HG02938 (cell line): ENCODE measurements at regions not wholly inside any gene's neighbourhood (a gene's known extent, or its start where the extent isn't known, plus 50 kb on each side); places are given as distances from the start of the nearest gene placed in this dataset.

Experiments
- ATAC-seq: cut with Tn5 transposase; IDR thresholded peaks from one replicate; pipeline ENCODE4 v1.9.1; 2021; ENCODE audit warnings: mild to moderate bottlenecking, moderate library complexity; ENCODE audit not compliant: unreplicated experiment

GRCh38 chr3:104519068-104519467 is 847.6 kb upstream of the ALCAM start:
- no peak for ATAC-seq

- no peak for ATAC-seq
Measured at GRCh38 chr3:104519468-104520227, 847.1 kb upstream of the ALCAM start.

DNA sequence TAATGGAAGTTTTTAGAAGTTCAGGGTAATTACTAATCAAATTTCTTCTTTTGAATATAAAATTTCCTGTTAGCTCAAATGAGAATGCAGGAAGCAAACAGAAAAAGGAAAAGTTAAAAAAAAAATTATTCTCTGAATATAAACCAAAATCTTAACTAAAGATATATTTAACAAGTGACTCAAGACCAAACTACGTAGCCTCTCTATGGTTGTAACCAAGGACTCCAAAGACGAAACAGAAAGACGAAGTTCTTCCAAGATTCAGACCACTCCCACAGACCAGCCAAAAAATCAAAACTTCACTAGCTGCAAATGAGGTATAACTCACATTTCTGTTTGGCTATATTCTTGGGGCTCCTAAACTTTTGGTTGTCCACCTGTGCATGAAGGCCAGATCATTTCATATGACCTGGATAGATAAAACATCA is 846.5 kb upstream of the ALCAM start:
- ATAC-seq, result peak; percentile 43

GRCh38 chr3:104521606-104522336 is 844.9 kb upstream of the ALCAM start:
- peak; percentile 55 for ATAC-seq

DNA sequence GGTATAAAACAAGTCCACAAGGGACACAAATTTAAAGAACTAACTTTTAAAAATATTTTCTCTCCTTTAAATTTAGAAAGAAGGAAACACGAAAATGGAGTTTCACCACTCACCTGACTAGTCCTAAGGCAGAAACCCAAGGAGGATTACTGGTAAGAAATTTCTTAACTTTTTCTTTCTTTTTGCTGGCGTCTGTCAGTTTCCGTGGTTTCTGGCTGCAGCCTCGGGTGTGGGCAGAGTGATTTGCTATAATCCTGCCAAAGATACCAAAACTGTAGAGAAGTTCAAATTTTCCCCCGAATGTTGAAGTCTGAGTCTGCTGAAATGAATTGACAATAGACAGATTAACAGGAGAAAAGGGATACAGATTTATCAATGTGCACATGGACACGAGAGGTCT is 843.6 kb upstream of the ALCAM start:
- no peak for ATAC-seq

DNA sequence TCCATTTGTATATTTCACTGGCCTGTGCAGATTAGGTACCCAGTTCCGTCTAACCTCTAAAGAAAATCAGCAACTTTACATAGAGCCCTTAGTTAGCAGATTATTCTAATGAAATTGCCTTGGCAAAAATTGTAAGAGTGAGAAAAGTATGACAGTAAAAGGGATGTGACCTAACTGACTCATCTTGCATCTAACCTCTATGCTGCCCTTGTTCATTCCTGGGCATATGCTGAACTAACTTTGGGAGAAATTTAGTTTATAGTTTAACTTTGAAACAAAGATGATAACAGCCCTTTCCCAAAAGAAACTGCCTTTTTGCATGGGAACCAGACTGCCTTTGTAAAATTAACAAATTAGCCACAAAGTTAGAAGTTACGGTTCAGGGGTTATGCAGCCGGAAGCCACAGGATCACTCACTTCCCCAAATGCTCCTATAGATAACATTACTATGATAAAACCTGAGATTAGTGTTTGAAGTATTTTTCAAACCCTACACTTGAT is 839.8 kb upstream of the ALCAM start:
- peak; percentile 76 for ATAC-seq

GRCh38 chr3:104530934-104531333 is 835.8 kb upstream of the ALCAM start:
- no peak for ATAC-seq

DNA sequence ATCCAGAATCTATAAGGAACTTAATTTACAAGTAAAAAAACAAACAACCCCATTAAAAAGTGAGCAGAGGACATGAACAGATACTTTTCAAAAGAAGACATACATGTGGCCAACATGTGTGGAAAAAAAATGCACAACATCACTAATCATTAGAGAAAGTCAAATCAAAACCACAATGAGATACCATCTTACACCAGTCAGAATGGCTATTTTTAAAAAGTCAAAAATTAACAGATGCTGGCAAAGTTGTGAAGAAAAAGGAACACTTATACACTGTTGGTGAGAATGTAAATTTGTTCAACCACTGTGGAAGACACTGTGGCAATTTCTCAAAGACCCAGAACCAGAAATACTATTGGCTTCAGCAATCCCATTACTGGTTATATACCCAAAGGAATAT is 830.0 kb upstream of the ALCAM start:
- ATAC-seq, result no peak

- no peak for ATAC-seq
Measured at GRCh38 chr3:104537323-104537722, 829.4 kb upstream of the ALCAM start.

DNA sequence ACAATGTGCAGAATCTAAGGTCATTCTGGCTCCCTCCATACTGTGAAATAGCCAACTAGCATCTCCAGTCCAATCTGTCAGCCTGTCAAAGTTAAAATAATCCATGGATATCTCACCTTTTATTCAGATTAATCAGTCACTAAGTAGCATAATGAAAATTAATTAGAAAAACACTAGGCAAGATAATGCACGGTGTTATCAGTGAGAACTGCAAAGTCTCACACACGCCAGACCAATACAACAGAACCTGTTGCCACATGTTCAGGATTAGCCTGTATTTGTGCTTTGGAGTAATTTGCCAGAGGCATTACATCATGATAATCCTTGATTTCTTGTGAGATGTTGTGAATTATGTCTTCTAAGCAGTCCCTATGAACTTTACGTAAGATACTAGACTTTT is 820.4 kb upstream of the ALCAM start:
- ATAC-seq, result no peak

DNA sequence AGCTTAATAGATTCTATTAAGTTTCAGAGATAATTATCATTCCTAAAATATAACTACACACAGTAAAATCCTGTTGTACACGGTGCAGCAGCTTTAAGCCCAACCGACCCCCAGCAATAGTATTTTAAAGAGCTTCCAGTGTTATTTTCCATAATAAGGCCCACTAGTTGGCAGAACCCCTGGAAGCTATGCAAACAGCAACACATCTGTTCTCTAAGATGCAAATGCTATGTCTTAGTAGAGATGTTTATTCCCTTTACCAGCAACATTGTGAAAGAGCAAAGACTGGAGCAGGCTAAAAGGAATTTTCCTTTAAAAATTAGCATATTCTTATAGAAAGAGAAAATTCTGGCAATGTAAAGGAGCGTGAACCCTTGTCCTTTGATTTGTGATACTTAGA is 819.7 kb upstream of the ALCAM start:
- no peak for ATAC-seq

DNA sequence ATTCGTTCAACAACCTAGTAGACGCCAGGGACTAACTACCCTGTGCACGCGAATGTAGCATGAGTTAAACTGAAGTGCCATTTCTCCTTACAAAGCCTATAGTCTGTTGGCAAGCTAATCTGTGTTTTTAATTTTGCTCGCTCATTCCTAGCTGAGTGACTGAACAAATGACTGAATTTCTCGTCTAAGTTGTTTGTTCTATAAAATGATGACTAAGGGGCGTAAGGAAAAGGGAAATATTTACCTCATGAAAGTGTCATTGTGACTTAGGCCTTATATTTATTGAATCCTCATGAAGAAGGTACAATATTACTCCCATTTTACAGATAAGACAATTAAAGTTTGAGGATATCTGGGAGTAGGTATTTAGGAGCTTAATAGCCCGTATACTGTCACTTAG is 818.3 kb upstream of the ALCAM start:
- ATAC-seq, result no peak

GRCh38 chr3:104549099-104549714 is 817.5 kb upstream of the ALCAM start:
- no peak for ATAC-seq

DNA sequence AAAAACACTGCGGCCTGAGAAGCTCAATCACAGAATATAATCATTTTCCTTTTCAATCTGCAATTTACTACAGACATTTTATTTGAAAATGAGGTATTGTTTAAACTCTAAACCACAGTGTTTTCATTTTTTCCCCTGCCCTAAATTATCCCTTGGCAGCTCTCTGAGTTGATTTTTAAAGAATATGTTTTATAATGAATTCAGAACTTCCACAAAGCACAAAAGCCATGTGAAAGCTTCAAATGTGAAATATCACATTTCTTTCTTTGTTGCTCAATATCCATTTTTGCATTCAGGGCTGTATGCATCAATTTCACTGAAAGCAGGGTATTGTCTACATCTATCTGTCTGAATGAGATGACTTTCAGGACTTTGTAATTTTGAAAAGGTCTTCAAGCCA is 813.6 kb upstream of the ALCAM start:
- ATAC-seq, result no peak

- ATAC-seq, result no peak
Measured at GRCh38 chr3:104554425-104554824, 812.3 kb upstream of the ALCAM start.

- ATAC-seq, result no peak
Measured at GRCh38 chr3:104555728-104556127, 811.0 kb upstream of the ALCAM start.

- ATAC-seq, result no peak
Measured at GRCh38 chr3:104556372-104557078, 810.2 kb upstream of the ALCAM start.

DNA sequence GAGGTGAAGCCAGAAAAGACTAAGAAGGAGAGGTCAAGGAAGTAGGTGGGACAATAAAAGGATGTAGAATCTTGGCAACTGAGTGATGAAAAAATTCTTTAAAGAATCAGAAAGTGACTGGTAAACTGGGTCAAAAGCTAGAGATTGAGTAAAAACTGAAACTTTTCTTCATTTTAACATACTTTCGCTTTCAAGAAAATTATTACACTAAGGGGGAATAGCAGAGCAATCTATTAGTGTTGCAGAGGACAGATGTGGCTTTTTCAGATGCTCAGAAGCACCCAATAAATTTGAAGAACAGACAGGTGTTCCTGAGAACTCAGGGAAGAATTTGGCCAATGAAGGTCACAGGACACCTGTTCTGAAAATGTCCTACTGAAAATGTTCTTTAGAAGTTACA is 805.4 kb upstream of the ALCAM start:
- ATAC-seq, result no peak

GRCh38 chr3:104564045-104564643 is 802.6 kb upstream of the ALCAM start:
- no peak for ATAC-seq

GRCh38 chr3:104566054-104566453 is 800.7 kb upstream of the ALCAM start:
- no peak for ATAC-seq

GRCh38 chr3:104575634-104576033 is 791.1 kb upstream of the ALCAM start:
- no peak for ATAC-seq
